ENCODE measurements at regions not wholly inside any gene's neighbourhood (a gene's known extent, or its start where the extent isn't known, plus 50 kb on each side); places are given as distances from the start of the nearest gene placed in this dataset.

- Histone ChIP-seq H3K27me3 (replicated peaks in 1 of 2; ENCODE audit: control insufficient read depth in 2 of 2, insufficient read depth in 2 of 2, low read length in 1 of 2) (0 out of 4 replicates have a peak, but pooled peaks cover 0 to 4% of the 10 kb centered on the region in 2 experiments), H3K9ac (ENCODE audit: control insufficient read depth, insufficient read depth, low read length) (no peak overlapping the region), H3K9me3 (replicated peaks; ENCODE audit: control insufficient read depth, insufficient read depth, low read length) (no peaks in the 10 kb centered on the region), H3K36me3 (ENCODE audit: control insufficient read depth in 2 of 2, insufficient read depth in 2 of 2, low read length in 1 of 2) (no peaks in the 10 kb centered on the region), H3K4me1 (ENCODE audit: control insufficient read depth, insufficient read depth, low read length) (no peaks in the 10 kb centered on the region), H3K4me3 (no peak overlapping the region), H4K20me1 (ENCODE audit: control insufficient read depth, insufficient read depth) (no peaks in the 10 kb centered on the region), H3K79me2 (ENCODE audit: control insufficient read depth, insufficient read depth, low read length) (no peaks in the 10 kb centered on the region), H2AFZ (ENCODE audit: control insufficient read depth, low read depth, low read length) (no peak overlapping the region), H3K27ac (ENCODE audit: control insufficient read depth, insufficient read depth) (no peak overlapping the region), H3K4me2 (ENCODE audit: control insufficient read depth, insufficient read depth) (no peak overlapping the region)
- in situ Hi-C loops (cut with MboI) (no loop called here), intact Hi-C loops (cut with micrococcal nuclease; ENCODE audit: unreplicated experiment) (no loop called here)
- ATAC-seq: no peak
- SMC1A ChIA-PET (ENCODE audit: uncharacterized antibody, unreplicated experiment): interaction anchor here (1.0 kb wide), 1 partner anchor 11 kb away, joined by 3 read pairs; no protein-coding TSS in a partner anchor
- POLR2A ChIA-PET: no interaction called here
- DNase-seq (ENCODE audit: low read depth, low spot score): no peak
- TF ChIP-seq ZNF622 (IDR thresholded peaks at IDR 0.05): no peak
- TF ChIP-seq SMAD1 (IDR thresholded peaks at IDR 0.05; ENCODE audit: low read depth, partially characterized antibody): no peak
- TF ChIP-seq ZNF207 (IDR thresholded peaks at IDR 0.05; ENCODE audit: borderline replicate concordance): no peak
- no peak for TF ChIP-seq BHLHE40 (IDR thresholded peaks at IDR 0.05; ENCODE audit: borderline replicate concordance in 1 of 2, low read depth in 2 of 2, low read length in 1 of 2)
- no peak for TF ChIP-seq RAD51 (IDR thresholded peaks at IDR 0.05)
- no peak for TF ChIP-seq NR2F1 (conservative IDR thresholded peaks at IDR 0.05)
- no peak for TF ChIP-seq CHD4 (IDR thresholded peaks at IDR 0.05)
- RAD21 ChIA-PET (ENCODE audit: unreplicated experiment): interaction anchor here (1.0 kb wide), 1 partner anchor 163 kb away, joined by 3 read pairs; no protein-coding TSS in a partner anchor
- BruUV-seq (replicated peaks): no TSS peak
- no peak for FAIRE-seq
- 46% methylated on average over 5 of the region's 5 CpGs for WGBS (ENCODE audit: insufficient coverage, insufficient replicate concordance, low lambda C conversion rate, missing lambda C conversion rate)
- CTCF ChIA-PET: interaction anchor here (1.0 to 1.5 kb wide), 3 partner anchors 13 to 38 kb away, joined by 3 to 4 read pairs (median 3); no protein-coding TSS in a partner anchor
Measured at GRCh38 chr6:166237617-166238016, 70.0 kb upstream of the TBXT start.

GRCh38 chr6:166236596-166236995, 68.9 kb upstream of the TBXT start:
- POLR2A ChIA-PET: no interaction called here
- RAD21 ChIA-PET (ENCODE audit: unreplicated experiment): no interaction called here
- CTCF ChIA-PET: no interaction called here
- TF ChIP-seq HSF1 (IDR thresholded peaks at IDR 0.05; ENCODE audit: low read depth, low read length) (no peak), BCL11A (IDR thresholded peaks at IDR 0.05; ENCODE audit: low read depth, low read length) (no peak), ZNF274 (IDR thresholded peaks at IDR 0.05; ENCODE audit: insufficient read depth, insufficient read length) (no peak), SUZ12 (IDR thresholded peaks at IDR 0.05; ENCODE audit: unreplicated experiment) (no peak), ZNF622 (IDR thresholded peaks at IDR 0.05) (no peak), BRCA1 (IDR thresholded peaks at IDR 0.05; ENCODE audit: low read depth, low read length) (no peak), ZNF207 (IDR thresholded peaks at IDR 0.05; ENCODE audit: borderline replicate concordance) (no peak), NR2F1 (conservative IDR thresholded peaks at IDR 0.05) (no peak), MTA2 (IDR thresholded peaks at IDR 0.05; ENCODE audit: low read depth) (no peak), BHLHE40 (IDR thresholded peaks at IDR 0.05; ENCODE audit: borderline replicate concordance in 1 of 2, low read depth in 2 of 2, low read length in 1 of 2) (no peak), PAX5 (IDR thresholded peaks at IDR 0.05; ENCODE audit: borderline replicate concordance, low read depth, low read length) (no peak), EP300 (IDR thresholded peaks at IDR 0.05; ENCODE audit: borderline replicate concordance in 1 of 2, control insufficient read depth in 1 of 2, low read depth in 2 of 2, low read length in 2 of 2) (no peak)
- TF ChIP-seq, protein P1, sequence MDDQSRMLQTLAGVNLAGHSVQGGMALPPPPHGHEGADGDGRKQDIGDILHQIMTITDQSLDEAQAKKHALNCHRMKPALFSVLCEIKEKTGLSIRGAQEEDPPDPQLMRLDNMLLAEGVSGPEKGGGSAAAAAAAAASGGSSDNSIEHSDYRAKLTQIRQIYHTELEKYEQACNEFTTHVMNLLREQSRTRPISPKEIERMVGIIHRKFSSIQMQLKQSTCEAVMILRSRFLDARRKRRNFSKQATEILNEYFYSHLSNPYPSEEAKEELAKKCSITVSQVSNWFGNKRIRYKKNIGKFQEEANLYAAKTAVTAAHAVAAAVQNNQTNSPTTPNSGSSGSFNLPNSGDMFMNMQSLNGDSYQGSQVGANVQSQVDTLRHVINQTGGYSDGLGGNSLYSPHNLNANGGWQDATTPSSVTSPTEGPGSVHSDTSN (IDR thresholded peaks at IDR 0.05; ENCODE audit: insufficient replicate concordance, low read depth, low read length): no peak

More at GRCh38 chr6:166236596-166236995, 68.9 kb upstream of the TBXT start:
- WGBS (ENCODE audit: insufficient coverage, insufficient replicate concordance, low lambda C conversion rate, missing lambda C conversion rate): 37% methylated on average over 13 of the region's 13 CpGs
- Histone ChIP-seq H3K27me3 (replicated peaks in 1 of 2; ENCODE audit: control insufficient read depth in 2 of 2, insufficient read depth in 2 of 2, low read length in 1 of 2) (0 out of 4 replicates have a peak, but pooled peaks cover 0 to 4% of the 10 kb centered on the region in 2 experiments), H3K9ac (ENCODE audit: control insufficient read depth, insufficient read depth, low read length) (no peak overlapping the region), H3K4me2 (ENCODE audit: control insufficient read depth, insufficient read depth) (no peak overlapping the region), H4K20me1 (ENCODE audit: control insufficient read depth, insufficient read depth) (no peaks in the 10 kb centered on the region), H3K36me3 (ENCODE audit: control insufficient read depth in 2 of 2, insufficient read depth in 2 of 2, low read length in 1 of 2) (no peaks in the 10 kb centered on the region), H2AFZ (ENCODE audit: control insufficient read depth, low read depth, low read length) (no peak overlapping the region), H3K4me3 (no peak overlapping the region), H3K27ac (ENCODE audit: control insufficient read depth, insufficient read depth) (no peak overlapping the region), H3K9me3 (replicated peaks; ENCODE audit: control insufficient read depth, insufficient read depth, low read length) (no peaks in the 10 kb centered on the region), H3K4me1 (ENCODE audit: control insufficient read depth, insufficient read depth, low read length) (no peaks in the 10 kb centered on the region), H3K79me2 (ENCODE audit: control insufficient read depth, insufficient read depth, low read length) (no peaks in the 10 kb centered on the region)
- in situ Hi-C loops (cut with MboI): no loop called here
- ATAC-seq (no peak), FAIRE-seq (no peak), DNase-seq (ENCODE audit: low read depth, low spot score) (no peak)
- SMC1A ChIA-PET (ENCODE audit: uncharacterized antibody, unreplicated experiment): no interaction called here
- no TSS peak for BruUV-seq (replicated peaks)
- intact Hi-C loops (cut with micrococcal nuclease; ENCODE audit: unreplicated experiment): no loop called here
